ENCODE measurements at regions not wholly inside any gene's neighbourhood (a gene's known extent, or its start where the extent isn't known, plus 50 kb on each side); places are given as distances from the start of the nearest gene placed in this dataset.
"Not testable (repeated sequence)": the region's sequence is repeated elsewhere in the genome, so short reads cannot be mapped to it uniquely, and the experiment has no call there.

DNA sequence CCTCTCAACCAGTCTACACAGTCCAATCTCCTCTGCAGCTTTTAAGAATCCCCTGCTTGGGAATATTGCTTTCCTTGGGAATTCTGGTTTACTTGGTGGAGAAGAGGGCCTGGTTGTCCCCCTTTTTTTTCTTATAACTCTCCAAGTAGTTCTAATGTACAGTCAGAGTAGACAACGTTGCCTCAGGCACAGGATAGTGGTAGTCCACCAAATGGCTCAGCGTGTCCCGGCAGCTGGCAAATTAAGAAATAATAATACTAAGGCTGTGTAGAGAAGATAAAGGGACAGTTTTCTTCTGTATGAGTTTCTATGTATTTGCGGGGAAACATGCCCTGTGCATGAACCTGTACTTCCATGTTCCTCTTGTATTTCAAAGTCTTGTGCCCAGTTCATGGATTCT, 145.7 kb upstream of the RREB1 start:
- DNase-seq: no peak

DNA sequence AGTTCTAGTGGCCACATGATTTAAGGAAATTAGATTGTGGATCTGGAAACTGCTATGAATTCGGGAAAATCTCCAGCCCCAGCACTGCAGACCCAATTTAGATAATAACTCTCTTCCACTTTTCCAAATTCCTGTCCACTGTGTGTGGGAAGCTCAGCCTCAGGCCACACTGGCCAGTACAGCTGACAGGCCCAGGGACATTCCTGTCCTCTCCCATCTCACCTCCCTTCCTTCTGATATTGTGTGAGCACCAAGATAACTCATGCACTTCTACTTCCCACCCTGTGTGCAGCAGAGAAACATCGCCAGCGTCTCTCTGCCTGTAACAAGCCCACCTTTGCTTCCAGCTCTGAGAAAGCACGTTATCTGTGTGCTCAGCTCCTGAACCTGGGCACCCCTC, 145.1 kb upstream of the RREB1 start:
- no peak for DNase-seq

DNA sequence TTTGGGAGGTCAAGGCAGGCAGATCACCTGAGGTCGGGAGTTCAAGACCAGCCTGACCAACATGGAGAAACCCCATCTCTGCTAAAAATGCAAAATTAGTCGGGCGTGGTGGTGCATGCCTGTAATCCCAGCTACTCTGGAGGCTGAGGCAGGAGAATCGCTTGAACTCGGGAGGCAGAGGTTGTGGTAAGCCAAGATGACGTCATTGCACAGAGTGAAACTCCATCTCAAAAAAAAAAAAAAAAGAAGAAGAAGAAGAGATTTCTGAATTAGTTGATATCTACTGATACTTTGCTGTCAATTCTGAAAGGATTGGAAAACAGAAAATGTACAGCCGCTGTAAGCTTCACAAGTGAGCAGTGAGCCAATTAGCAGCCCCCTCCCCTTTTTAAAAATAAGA, 144.4 kb upstream of the RREB1 start:
- DNase-seq: not testable (repeated sequence)

DNA sequence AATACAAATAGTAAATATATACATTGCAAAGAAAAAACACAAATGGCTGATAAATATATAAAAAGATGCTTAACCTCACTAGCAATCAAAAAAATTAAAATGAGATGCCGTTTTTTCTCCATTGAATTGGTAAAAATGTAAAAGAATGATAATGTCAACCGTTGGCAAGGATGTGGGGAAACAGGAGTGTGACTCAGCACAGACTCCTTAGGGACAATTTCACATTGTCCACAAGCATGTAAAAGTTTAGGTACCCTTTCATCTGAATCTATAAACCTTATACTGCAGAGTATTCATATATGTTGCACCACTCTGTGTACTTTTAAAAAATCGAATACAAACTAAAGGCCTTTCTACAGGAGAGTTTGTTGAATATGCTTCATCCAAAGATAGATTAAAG, 143.1 kb upstream of the RREB1 start:
- DNase-seq: no peak

DNA sequence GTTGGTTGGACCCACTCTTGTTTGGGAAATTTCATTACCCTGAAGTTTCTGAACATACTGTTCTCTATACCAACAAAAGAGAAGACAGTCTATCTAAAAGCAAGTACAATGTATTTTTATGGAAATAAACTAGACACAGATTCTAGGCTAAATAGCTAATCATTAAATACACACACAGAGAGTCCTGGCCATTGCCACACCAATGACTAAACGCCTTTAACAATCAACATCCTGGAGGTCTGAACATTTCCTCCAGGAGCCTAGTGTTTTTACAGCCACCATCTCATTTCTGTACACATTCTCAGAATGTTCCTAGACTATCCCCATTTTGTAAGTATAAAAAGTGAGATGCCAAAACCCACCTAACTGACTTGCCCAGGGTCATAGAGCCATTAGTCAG, 141.6 kb upstream of the RREB1 start:
- DNase-seq: no peak

DNA sequence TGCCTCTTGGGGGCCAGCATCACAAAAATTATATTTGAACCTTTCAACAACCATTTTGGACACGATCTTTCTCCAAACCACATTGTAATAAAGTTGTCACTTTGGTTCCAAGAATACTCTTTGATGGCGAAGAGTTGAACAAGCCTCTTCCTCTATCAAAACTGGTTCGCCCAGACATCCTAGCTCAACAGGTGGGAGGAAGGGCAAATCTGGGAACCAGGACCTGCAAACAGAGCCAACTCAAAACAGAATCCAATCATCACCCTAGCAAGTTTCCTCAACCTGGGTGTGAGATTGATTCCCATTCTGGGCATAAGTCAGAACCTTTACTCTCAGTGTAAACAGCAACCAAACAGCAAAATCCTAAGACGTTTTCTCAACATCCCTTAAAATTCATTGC, 141.2 kb upstream of the RREB1 start:
- no peak for DNase-seq

DNA sequence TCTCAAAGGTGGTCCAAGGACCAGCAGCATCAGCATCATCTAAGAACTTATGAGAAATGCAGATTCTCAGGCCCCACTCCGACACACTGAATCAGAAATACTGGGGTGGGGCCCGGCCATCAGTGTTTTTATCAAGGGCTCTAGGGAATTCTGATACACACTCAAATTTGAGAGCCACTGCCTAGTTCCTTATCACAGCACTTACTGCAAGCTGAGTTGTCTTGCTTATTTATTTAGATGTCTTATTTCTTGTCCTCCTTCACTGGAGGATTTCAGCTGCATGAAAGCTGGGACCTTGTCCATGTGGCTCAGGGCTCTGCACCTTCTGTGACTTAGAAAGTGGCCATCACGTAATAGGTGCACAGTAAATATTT, 139.4 kb upstream of the RREB1 start:
- no peak for DNase-seq

DNA sequence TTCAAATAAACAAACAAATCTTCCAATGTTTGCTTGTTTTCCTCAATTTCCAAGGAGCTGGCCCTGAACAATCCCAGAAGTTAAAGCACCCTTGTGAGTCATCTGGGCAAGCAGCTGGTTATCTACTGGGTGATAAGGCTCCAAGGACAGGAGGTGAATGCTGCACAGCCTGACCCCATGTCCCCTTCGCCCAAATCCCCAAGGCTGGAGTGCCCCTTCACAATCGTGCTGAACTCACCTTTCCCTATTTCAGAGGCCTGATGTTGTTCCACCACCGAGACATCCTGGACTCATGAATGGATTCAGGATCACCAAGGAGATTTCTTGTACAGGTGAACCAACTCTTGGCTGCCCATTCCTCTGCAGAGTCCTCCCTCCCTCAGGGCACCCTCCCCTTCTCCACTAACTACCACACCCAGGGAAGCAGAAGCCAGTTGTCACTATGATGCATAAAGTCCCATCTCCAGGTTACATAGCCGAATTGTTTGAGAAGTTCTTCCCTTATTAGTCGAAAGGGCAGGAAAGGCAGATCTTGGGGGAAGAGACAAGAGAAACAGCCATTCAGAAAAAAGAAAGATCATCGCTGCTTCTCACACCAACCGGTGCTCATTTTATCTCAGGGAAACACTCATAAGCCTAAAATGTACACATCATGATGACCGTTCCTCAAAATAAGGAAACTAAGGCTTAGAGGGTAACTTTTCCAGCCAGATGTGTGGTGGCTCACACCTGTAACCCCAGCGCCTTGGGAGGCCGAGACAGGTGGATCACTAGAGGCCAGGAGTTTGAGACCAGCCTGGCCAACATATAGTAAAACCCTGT, 138.8 kb upstream of the RREB1 start:
- no peak for DNase-seq

DNA sequence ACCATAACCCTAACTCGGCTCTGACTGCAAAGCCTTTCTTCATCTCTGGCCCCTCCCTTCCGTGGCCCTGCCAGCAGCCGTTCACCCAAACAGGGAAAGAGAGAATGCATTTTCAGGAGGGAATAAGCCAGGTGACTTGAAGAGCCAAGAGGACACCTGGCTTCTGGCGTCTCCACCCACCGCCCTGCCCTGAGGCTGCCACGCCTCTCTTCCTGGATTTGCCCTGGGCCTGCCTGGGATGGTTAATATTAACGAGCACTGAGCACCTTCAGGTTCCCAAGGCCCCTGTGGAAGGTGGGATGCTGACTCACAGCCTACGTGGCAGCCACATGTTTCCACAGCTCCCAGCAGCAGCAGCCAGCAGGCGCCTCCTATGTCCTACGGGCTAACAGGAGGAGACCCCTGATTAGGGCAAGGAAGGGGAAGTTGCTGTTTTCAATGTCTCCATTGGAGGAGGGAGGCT, 138.0 kb upstream of the RREB1 start:
- no peak for DNase-seq

DNA sequence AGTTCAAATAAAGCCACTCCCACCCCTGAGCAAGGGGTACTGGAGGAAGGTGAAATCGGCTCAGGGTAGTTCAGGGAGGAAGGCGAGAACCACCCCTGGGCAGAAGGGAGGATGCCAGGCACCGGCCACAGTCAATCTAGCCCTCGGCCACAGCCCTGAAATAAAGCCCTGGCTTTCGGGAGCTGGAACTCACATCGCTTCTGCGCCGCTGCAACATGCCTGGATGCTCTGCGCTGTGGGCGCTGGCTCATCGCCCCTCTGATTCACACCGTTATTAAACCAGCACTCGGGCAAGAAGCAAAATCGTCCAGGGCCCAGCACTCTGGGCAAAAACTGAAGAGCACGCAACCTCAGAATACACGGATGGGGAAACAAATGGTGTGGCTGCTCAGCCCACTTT, 136.9 kb upstream of the RREB1 start:
- DNase-seq: no peak

DNA sequence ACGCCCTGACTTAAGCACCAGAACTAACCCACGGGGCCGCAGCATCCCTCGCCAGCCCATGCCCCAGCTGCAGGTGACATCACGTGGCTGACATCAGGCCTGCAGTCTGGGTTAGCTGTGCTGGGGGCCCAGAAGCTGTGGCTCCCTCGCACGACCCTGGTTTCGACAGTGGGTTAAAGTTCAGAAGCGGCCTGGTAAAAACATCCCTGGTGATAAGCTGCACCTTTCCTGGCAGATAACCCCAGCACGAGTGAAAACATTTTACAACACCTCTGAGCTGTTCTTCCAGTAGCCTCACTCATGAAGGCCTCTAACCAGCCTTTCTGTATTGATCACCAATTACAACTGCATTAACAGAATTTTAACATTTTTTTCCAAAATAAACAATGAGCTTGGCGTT, 136.4 kb upstream of the RREB1 start:
- DNase-seq: no peak

DNA sequence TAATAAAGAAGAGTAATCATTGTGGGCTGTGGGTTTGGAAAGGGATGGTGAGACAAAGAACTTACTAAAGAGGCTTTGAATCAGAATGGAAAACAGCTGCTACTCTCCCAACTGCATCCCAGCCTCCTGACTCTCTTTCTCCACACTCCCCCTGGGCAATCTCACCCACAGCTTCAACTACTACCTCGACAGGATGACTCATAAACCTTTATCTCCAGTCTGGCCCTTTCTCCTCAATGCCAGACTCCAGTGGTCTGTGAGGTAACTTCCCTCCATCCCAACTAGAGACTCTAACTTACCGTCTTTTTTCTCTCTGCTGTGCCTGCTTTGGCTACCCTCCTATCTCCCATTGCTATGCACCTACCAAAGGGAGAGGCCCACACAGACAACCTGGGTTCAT, 135.3 kb upstream of the RREB1 start:
- DNase-seq: no peak

DNA sequence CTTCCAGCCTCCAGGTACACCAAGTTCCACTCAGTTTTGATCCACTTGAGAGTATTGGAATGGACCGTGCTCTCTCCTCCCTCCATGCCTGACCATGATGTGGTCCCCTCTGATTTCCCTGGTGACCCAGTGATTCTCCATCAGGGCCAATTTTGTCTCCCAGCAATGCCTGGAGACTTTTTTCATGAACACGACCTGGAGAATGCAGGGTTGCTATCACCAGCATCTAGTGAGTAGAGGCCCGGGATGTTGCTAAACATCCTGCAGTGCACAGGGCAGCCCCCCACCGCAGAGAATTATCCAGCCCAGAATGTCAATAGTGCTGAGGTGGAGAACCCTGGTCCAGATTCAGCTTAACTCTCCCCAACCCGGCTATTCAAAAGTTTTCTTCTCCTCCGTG, 134.0 kb upstream of the RREB1 start:
- no peak for DNase-seq

DNA sequence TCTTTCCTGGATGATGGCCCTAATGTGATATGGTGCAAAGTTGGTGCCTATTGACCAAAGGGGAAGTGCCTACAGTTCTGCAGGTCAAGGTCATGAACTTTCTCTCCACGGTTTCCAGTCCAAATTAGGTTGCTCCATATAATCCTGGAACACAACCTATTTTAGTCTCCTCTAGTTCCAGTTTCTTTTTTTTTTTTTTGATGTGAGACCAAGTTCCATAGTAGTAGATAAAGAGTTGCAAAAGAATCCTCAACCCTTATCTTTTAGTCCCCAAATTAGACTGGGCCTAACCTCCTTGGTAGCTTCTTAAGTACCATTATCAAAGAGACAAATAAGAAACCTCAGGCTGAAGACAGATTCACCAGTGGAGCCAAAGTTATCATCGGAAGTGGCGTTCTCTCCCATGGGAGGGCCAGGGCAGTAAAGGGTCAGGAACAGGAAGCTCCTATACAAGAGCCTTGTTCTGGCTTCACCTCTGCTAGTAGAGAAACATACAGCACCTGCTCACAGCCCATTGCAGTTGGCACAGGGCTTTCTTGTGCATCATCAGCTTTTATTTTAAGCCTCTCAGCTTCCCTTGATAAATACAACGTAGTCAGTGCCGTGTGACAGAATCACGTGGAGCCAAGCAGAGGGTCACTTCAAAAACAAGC, 132.2 kb upstream of the RREB1 start:
- DNase-seq: no peak

DNA sequence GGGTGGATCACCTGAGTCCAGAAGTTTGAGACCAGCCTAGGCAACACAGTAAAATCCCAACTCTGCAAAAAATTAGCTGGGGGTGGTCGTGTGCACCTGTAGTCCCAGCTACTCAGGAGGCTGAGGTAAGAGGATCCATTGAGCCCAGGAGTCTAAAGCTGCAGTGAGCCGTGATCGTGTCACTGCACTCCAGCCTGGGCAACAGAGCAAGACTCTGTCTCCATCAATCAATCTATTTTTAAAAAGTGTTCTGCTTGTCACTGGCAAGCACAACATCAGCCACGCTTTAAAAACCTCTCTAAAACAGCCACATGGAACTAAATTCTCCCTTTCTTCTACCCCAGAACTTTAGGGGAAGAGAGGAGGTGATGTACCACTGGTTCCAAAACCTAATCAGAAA, 131.6 kb upstream of the RREB1 start:
- DNase-seq: no peak

DNA sequence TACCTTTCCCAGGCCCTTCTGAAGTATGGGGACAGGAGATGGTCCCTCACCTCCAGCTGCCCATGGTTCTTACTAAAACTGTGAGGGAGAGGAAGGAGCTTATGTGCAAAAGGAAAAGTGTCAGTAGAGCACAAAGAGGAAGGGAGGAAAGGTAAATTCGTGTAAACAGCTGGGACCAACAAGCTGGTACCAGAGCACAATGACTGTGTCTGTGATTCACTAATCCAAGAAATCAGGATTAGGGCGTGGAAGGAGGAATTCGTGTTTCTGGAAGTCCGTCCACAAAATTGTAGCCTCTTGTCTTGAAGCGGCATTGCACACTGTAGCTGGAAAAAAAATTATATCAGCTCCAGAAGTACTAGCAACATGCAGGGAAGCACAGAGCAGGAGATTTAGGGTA, 129.0 kb upstream of the RREB1 start:
- no peak for DNase-seq

DNA sequence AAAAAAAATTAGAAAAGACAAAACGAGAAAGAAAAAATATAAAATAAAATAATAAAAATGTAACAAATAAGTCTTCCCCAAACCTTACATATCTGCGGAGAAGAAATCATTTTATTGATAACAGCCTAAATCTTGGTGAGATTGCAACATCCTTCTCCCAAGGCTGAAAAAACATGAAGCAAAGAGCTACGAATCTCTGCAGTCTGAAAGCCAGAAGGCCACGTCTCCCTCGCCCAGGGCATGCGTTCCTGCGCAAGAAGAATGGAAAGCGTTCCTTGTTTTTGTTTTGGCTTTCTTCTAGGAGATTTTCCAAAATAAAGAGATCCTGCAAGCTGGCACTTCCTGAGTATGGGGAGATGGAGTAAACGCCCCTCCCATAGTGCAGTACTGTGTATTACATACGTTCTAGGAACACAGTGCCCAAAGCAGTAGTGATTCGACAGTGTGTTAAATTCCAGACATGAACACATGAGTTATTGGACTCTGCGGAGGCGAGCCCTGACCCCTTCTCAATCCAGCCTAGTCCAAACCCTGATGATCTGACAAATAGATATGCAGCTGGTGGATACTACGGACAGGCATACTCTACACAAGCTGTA, 126.7 kb upstream of the RREB1 start:
- no peak for DNase-seq

DNA sequence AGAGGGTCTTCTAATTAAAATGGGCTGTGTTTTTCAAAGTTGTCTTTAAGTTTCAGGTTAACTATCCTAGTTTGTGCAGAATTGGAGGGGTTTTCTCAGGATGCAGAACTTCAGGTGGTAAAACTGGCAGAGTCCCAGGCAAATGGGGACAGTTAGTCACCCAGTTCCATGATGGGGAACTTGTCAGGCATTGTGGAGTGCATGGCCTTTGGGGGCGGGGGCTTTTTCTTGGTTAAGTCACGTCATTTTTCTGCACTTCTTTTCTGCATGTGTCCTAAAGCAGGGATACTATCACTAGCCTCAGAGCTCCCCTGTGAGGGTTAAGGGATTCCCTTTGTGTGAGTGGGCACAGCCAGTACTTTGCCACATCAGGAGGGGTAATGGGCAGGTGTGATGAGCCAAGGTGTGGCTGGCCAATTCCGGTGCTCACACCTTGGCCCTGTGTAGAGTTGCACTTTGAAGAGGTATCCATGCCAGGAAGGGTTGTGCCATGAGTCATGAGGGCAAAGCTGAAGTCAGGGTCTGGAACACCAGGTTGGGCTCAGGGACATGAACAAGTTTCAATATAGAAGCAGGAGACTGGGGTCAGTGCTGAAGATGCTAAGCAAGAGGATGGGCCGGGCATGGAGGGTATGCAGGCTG, 126.0 kb upstream of the RREB1 start:
- DNase-seq: no peak

DNA sequence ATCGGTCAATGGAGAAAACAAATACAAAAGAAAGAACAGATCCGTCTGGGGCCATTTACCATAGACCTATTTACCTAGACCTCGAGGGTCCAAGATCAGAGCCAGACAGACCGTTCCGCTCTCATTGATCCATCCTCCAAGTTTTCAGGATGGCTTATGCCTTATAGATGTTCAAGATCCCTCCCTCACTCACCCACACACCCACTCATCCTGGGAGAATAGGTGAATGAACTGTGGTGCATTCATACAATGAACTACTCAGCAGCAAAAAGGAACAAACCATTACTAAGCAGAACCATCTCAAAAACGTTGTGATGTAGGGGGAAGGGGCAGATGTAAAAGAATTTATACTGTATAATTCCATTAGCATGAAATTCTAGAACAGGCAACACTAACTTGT, 125.1 kb upstream of the RREB1 start:
- no peak for DNase-seq

DNA sequence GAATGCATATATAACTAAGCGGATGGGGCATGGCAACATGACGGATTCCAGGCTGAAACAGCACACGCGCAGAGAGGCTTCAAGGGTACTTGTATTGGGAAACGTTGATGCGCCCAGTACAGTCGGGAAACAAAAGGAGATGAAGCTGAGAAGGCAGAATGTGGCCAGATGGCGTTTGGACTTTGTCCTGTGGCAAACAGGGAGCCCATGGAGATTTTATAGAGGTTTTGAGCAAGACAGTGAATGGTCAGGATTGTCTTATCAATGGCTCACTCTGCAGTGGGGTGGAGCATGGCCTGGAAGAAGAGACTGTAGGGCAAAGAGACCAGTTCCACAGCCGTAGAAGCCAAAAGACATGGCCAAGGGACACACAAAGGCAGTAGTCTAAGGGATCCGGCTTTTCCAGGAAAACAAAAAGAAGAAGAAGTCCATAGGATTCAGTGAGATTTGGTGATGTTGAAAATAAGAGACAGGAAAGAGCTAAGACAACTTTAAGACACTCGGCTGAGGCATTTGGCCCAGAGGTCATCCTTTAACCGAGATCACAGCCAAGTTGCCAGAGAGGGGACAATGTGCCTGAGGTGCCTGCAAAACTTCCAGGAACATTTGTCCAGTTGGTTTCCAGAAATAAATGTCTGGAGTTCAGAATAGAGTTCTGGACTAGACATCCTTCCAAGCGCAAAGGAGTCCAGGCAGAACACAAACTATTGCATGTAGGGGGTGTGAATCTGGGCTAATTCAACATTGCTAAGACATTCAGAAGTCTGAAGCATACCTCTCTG, 123.0 kb upstream of the RREB1 start:
- DNase-seq: no peak

DNA sequence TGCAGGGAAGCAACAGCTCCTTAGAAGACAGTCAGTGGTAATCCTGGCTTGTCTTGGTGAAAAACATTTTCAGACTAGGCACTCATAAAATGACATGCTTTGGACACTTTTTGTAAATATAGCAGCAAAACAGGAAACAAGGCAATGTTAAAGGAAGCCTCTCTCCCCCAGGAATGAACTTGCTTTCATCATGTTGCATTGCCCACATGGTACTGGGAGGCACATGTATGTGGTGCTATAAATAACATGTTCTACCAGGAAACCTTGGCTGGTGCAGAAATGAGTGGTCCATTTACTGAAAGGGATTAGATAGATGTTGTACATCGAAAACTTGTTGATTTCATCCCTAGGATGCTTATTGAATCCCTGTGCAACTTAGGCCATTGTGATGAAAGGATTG, 121.4 kb upstream of the RREB1 start:
- no peak for DNase-seq

DNA sequence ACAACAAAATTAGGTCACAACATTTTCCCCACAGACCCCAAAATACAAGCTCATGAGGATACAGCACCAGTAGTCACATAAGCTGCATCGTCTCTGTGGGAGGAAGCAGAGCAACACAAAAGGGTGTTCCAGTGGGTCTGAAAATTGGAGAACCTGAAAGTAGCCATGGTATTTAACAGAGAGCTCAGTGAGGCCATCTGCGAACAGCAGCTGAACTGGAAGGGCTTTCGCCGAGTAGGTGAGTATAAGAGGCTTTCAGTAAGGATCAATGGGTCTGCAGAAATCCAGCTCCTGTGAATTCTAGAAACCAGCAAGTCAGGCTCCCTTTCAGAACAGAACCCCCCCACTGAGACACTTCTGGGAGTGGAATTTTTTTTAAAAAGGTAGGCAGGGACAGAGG, 120.0 kb upstream of the RREB1 start:
- DNase-seq: no peak

DNA sequence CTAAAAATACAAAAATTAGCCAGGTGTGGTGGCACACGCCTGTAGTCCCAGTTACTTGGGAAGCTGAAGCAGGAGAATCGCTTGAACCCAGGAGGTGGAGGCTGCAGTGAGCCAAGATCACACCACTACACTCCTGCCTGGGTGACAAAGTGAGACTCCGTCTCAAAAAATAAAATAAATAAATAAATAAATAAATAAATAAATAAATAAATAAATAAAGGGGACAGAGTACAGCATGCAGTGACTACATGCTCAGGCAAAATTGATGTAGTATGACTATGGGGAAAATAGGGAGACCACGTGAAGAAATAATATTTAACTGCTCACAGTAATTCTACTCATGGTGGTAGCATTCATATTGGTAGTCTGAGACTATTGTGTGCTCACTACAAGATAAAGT, 117.7 kb upstream of the RREB1 start:
- not testable (repeated sequence) for DNase-seq

Data from NCI-H2081 treated with DMSO at 0.1 percent for 48 hours (cell line).